DND-41 (cell line): ENCODE measurements at regions not wholly inside any gene's neighbourhood (a gene's known extent, or its start where the extent isn't known, plus 50 kb on each side); places are given as distances from the start of the nearest gene placed in this dataset.

Experiments
- ATAC-seq: fragments of 200-7000 bp; cut with Tn5 transposase; 3 replicates; pipeline ENCODE4 v1.9.1; 2021; ENCODE audit warnings: low read depth; ENCODE audit not compliant: insufficient read depth
- DNase-seq: peaks from one replicate; pipeline ENCODE4 v3.0.0-alpha.2; 2020
- H2AFZ ChIP-seq: 2 replicates; pipeline ENCODE4 v1.6.0; 2012; ENCODE audit warnings: low read depth, low read length
- H3K27ac ChIP-seq: 2 replicates; pipeline ENCODE4 v1.5.1; 2012; ENCODE audit warnings: low read length, inconsistent platforms
- H3K27me3 ChIP-seq: fragments of 200-600 bp; sonication (generic); 2 replicates; pipeline ENCODE4 v1.6.0; 2012; ENCODE audit warnings: low read length, mild to moderate bottlenecking, inconsistent platforms; ENCODE audit not compliant: insufficient read depth, poor library complexity
- H3K36me3 ChIP-seq: 2 replicates; pipeline ENCODE4 v1.5.1; 2012; ENCODE audit warnings: low read length, inconsistent platforms; ENCODE audit not compliant: insufficient read depth
- H3K4me1 ChIP-seq: 2 replicates; pipeline ENCODE4 v1.5.1; 2012; ENCODE audit warnings: mild to moderate bottlenecking, low read length; ENCODE audit not compliant: insufficient read depth
- H3K4me2 ChIP-seq: 2 replicates; pipeline ENCODE4 v1.6.0; 2012; ENCODE audit warnings: mild to moderate bottlenecking, moderate library complexity, low read length, inconsistent platforms; ENCODE audit not compliant: insufficient read depth
- H3K4me3 ChIP-seq, 2 experiments: fragments of 200-600 bp in 1 of 2; shearing (Covaris generic) in 1 of 2; 2 replicates each; pipeline ENCODE4 v1.5.1; 2012 to 2016; ENCODE audit warnings: inconsistent platforms in 2 of 2, low read length in 2 of 2, mild to moderate bottlenecking in 2 of 2, low read depth in 1 of 2, moderate library complexity in 1 of 2
- H3K79me2 ChIP-seq: 2 replicates; pipeline ENCODE4 v1.6.0; 2012; ENCODE audit warnings: low read length, inconsistent platforms; ENCODE audit not compliant: insufficient read depth
- H3K9ac ChIP-seq: 2 replicates; pipeline ENCODE4 v1.6.0; 2012; ENCODE audit warnings: low read depth, mild to moderate bottlenecking, inconsistent platforms, low read length, moderate library complexity
- H3K9me3 ChIP-seq: 2 replicates; pipeline ENCODE4 v1.5.1; 2012; ENCODE audit warnings: low read length, moderate library complexity, mild to moderate bottlenecking, inconsistent platforms; ENCODE audit not compliant: insufficient read depth, severe bottlenecking
- H4K20me1 ChIP-seq: 2 replicates; pipeline ENCODE4 v1.6.0; 2012; ENCODE audit warnings: low read length; ENCODE audit not compliant: insufficient read depth
- CTCF ChIP-seq: IDR thresholded peaks from 2 replicates; pipeline ENCODE4 v1.5.1; 2012; ENCODE audit warnings: borderline replicate concordance, low read length, moderate library complexity, mild to moderate bottlenecking; ENCODE audit not compliant: poor library complexity, severe bottlenecking; ENCODE audit errors: extremely low read depth
- EZH2 ChIP-seq: IDR thresholded peaks from 3 replicates; pipeline ENCODE4 v1.6.1; 2012; ENCODE audit warnings: borderline replicate concordance, low read depth, mild to moderate bottlenecking, moderate library complexity, low read length, inconsistent platforms; ENCODE audit not compliant: severe bottlenecking

DNA sequence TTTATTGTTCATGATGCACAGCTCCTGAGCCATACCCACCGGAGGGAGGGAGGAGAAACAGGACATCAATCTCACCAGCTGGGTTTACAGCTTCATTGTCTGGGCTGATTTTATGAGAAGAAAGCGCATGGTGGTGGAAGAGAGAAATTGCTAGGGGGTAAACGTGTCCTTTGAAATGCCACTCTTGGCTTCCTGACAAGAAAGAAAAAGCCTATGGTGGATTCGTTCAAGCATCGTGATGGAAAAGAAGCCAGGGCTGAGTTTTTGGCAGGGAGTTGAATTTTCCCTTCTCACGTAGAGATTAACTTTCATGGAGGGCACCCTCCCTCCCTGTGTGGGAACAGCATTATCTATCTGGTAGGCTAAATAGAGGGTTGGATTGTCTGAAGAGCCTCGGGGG is 502.0 kb downstream of the SLC4A3 start:
- no peak for TF ChIP-seq CTCF
- no peak for TF ChIP-seq EZH2
- H3K9ac ChIP-seq, result no peak overlapping the region
- no peak for ATAC-seq
- no peak overlapping the region for H2AFZ ChIP-seq
- no peak overlapping the region for H3K4me2 ChIP-seq
- no peaks in the 10 kb centered on the region for H3K79me2 ChIP-seq
- H3K4me1 ChIP-seq, result no peaks in the 10 kb centered on the region
- H4K20me1 ChIP-seq, result no peaks in the 10 kb centered on the region
- no peaks in the 10 kb centered on the region for H3K36me3 ChIP-seq
- H3K27me3 ChIP-seq, result peaks cover 3% of the 10 kb centered on the region
- no peak for DNase-seq
- no peak overlapping the region for H3K27ac ChIP-seq
- no peak overlapping the region for H3K4me3 ChIP-seq
- peaks cover 9% of the 10 kb centered on the region for H3K9me3 ChIP-seq

DNA sequence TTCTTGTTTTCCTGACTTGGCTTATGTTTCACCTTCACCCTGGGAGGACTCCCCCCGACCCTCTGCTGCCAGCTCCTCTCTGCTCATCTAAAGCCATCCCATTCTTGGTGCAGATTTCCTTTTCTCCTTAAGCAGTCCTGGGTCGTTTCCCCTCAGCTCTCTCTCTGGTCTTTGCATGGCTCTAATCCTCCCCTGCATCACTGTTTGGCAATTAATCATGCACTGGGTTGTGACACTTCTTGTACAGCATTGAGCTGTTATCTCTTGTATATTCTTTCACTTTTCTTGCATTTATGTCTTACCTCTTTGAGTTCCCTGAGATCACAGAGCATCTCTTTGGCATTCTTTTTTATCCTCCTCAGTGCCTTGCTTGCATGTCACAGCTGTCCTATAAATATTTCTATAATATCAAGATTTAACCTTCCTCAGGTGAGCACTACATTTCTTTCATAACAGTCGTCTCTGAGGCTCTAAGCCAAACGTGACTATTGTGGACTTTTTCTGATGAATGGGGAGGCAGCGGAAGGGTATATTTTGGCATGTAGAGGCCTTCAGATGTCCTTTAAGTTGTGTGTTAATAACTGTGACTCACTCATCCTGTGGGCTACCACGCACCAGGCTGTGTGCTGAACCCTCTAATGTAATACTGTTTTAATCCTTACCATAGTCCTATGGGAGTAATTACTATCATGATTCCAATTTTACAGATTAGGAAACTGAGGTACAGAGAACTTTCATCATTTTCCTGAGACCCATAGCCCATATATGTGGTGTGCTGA is 507.5 kb downstream of the SLC4A3 start:
- DNase-seq (no peak), ATAC-seq (no peak)
- Histone ChIP-seq H3K27ac (no peak overlapping the region), H3K9me3 (peaks cover 9% of the 10 kb centered on the region), H3K4me1 (no peaks in the 10 kb centered on the region), H3K4me2 (no peak overlapping the region), H3K79me2 (no peaks in the 10 kb centered on the region), H3K4me3 (no peak overlapping the region), H3K27me3 (no peaks in the 10 kb centered on the region), H2AFZ (no peak overlapping the region), H3K36me3 (no peaks in the 10 kb centered on the region), H3K9ac (no peak overlapping the region), H4K20me1 (no peaks in the 10 kb centered on the region)
- TF ChIP-seq EZH2 (no peak), CTCF (no peak)

DNA sequence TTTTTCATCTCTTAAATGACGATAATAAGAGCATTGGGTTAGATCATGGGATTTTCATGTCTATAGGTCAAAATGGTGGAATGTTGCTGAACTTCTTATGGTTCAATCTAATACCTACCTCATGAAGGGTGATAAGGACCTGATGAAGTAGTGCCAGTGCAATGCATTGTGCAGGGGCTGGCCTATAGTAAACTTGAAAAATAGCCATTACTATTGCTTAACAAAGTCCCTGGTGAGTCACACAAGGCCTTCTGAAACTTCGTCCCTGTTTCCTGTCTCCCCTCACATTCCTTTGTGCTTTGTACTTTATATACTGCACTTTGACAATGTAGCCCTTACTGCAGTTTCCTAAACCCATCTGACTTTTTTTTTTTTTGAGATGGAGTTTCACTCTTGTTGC is 515.9 kb downstream of the SLC4A3 start:
- H3K4me3 ChIP-seq, result no peak overlapping the region
- H3K9ac ChIP-seq, result no peak overlapping the region
- H3K36me3 ChIP-seq, result no peaks in the 10 kb centered on the region
- H2AFZ ChIP-seq, result no peak overlapping the region
- TF ChIP-seq EZH2, result no peak
- no peak for TF ChIP-seq CTCF
- H3K27ac ChIP-seq, result no peak overlapping the region
- H3K4me1 ChIP-seq, result no peaks in the 10 kb centered on the region
- DNase-seq, result no peak
- no peaks in the 10 kb centered on the region for H3K9me3 ChIP-seq
- no peak overlapping the region for H3K4me2 ChIP-seq
- ATAC-seq, result no peak
- no peaks in the 10 kb centered on the region for H3K27me3 ChIP-seq
- no peaks in the 10 kb centered on the region for H4K20me1 ChIP-seq
- H3K79me2 ChIP-seq, result no peaks in the 10 kb centered on the region

DNA sequence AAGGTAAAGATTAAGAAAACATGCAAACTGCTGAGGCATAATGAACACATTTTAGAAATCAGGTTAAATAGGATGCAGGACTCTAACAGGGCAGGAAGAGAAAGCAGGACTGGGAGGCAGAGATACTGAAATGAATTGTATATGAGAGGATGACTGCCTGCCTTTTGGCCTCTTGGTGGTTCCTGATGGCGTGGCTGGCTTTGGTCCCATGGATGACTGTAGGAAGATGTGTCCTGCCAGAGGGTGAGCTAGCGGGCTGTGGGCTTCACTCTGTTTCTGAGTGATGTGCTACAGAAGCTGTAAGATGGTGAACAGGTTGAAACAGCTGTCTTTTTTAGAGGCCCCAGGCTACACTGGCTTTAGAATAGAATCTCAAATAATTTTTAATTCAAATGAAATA is 517.0 kb downstream of the SLC4A3 start:
- H3K9me3 ChIP-seq, result no peaks in the 10 kb centered on the region
- no peak for TF ChIP-seq EZH2
- no peak for TF ChIP-seq CTCF
- H4K20me1 ChIP-seq, result no peaks in the 10 kb centered on the region
- no peak overlapping the region for H3K4me3 ChIP-seq
- no peaks in the 10 kb centered on the region for H3K79me2 ChIP-seq
- DNase-seq (no peak), ATAC-seq (no peak)
- H3K27ac ChIP-seq, result no peak overlapping the region
- no peaks in the 10 kb centered on the region for H3K27me3 ChIP-seq
- H3K4me1 ChIP-seq, result no peaks in the 10 kb centered on the region
- H3K9ac ChIP-seq, result no peak overlapping the region
- no peak overlapping the region for H3K4me2 ChIP-seq
- H3K36me3 ChIP-seq, result no peaks in the 10 kb centered on the region
- no peak overlapping the region for H2AFZ ChIP-seq
